Caco-2 (cell line): ENCODE measurements at regions not wholly inside any gene's neighbourhood (a gene's known extent, or its start where the extent isn't known, plus 50 kb on each side); places are given as distances from the start of the nearest gene placed in this dataset.

Experiments
- BruUV-seq: library from RNA; stranded (reverse); fragments of 400-500 nt; replicated peaks from 2 replicates; lab custom pipeline; 2021; lab: Mats Ljungman, UMichigan
- CTCF ChIA-PET: fragments of 300-600 bp; sonication (Branson Sonifier 250); formaldehyde crosslinking; loops from one replicate; lab custom pipeline; 2022; ENCODE audit warnings: antibody characterized with exemption; lab: Charles Lee
- POLR2A ChIA-PET: fragments of 300-600 bp; sonication (Branson Sonifier 250); formaldehyde crosslinking; loops from one replicate; lab custom pipeline; 2022; ENCODE audit warnings: antibody characterized with exemption; lab: Charles Lee
- DNase-seq, 2 experiments: peaks; one replicate each; pipeline versions ENCODE4 v3.0.0 to v3.0.0-alpha.2; 2020 to 2022
- H3K27me3 ChIP-seq: replicated peaks from 2 replicates; pipeline ENCODE4 v1.6.0; 2011; ENCODE audit warnings: low read length; ENCODE audit not compliant: control insufficient read depth, insufficient read depth
- H3K36me3 ChIP-seq: 2 replicates; pipeline ENCODE4 v1.5.1; 2011; ENCODE audit warnings: low read length; ENCODE audit not compliant: control insufficient read depth, insufficient read depth
- H3K4me1 ChIP-seq: fragments of 250-450 bp; sonication (Bioruptor Pico); 2 replicates; pipeline ENCODE4 v1.5.1; 2020; ENCODE audit warnings: mild to moderate bottlenecking
- H3K4me3 ChIP-seq: 2 replicates; pipeline ENCODE4 v1.5.1; 2011; ENCODE audit warnings: low read depth, mild to moderate bottlenecking, control low read depth, low read length
- H3K9me3 ChIP-seq: fragments of 250-450 bp; sonication (Bioruptor Pico); 2 replicates; pipeline ENCODE4 v1.5.1; 2020; ENCODE audit warnings: mild to moderate bottlenecking, moderate library complexity
- H3K27ac Mint-ChIP-seq: one replicate; pipeline ENCODE4 v1.8.0; 2022; ENCODE audit warnings: mixed read lengths; ENCODE audit not compliant: unreplicated experiment
- H3K27me3 Mint-ChIP-seq: one replicate; pipeline ENCODE4 v1.8.0; 2022; ENCODE audit warnings: mixed read lengths; ENCODE audit not compliant: insufficient read depth, unreplicated experiment
- H3K36me3 Mint-ChIP-seq: one replicate; pipeline ENCODE4 v1.8.0; 2022; ENCODE audit warnings: mild to moderate bottlenecking, mixed read lengths; ENCODE audit not compliant: insufficient read depth, unreplicated experiment
- H3K4me1 Mint-ChIP-seq: one replicate; pipeline ENCODE4 v1.8.0; 2022; ENCODE audit warnings: low read depth, mixed read lengths; ENCODE audit not compliant: unreplicated experiment
- H3K4me3 Mint-ChIP-seq: one replicate; pipeline ENCODE4 v1.8.0; 2022; ENCODE audit warnings: mild to moderate bottlenecking, moderate library complexity, mixed read lengths; ENCODE audit not compliant: unreplicated experiment
- H3K9me3 Mint-ChIP-seq: one replicate; pipeline ENCODE4 v1.8.0; 2022; ENCODE audit warnings: mixed read lengths; ENCODE audit not compliant: unreplicated experiment
- intact Hi-C: fragments of 100-400 bp; cut with micrococcal nuclease; formaldehyde crosslinking; loops from one replicate; pipeline ENCODE4 v1.10.0; 2022; ENCODE audit not compliant: unreplicated experiment
- TF ChIP-seq, protein P1 (sequence below), 2 experiments: fragments of 200-600 bp in 1 of 2; IDR thresholded peaks; 1 replicate in 1 of 2; 2 replicates in 1 of 2; pipeline versions ENCODE4 v1.5.1 to v1.8.0; 2011 to 2022; ENCODE audit warnings: antibody characterized with exemption in 1 of 2, control low read depth in 1 of 2, inconsistent platforms in 1 of 2, low read depth in 1 of 2, low read length in 1 of 2, mild to moderate bottlenecking in 1 of 2, moderate library complexity in 1 of 2; ENCODE audit not compliant: insufficient read depth in 1 of 2, severe bottlenecking in 1 of 2, unreplicated experiment in 1 of 2

DNA sequence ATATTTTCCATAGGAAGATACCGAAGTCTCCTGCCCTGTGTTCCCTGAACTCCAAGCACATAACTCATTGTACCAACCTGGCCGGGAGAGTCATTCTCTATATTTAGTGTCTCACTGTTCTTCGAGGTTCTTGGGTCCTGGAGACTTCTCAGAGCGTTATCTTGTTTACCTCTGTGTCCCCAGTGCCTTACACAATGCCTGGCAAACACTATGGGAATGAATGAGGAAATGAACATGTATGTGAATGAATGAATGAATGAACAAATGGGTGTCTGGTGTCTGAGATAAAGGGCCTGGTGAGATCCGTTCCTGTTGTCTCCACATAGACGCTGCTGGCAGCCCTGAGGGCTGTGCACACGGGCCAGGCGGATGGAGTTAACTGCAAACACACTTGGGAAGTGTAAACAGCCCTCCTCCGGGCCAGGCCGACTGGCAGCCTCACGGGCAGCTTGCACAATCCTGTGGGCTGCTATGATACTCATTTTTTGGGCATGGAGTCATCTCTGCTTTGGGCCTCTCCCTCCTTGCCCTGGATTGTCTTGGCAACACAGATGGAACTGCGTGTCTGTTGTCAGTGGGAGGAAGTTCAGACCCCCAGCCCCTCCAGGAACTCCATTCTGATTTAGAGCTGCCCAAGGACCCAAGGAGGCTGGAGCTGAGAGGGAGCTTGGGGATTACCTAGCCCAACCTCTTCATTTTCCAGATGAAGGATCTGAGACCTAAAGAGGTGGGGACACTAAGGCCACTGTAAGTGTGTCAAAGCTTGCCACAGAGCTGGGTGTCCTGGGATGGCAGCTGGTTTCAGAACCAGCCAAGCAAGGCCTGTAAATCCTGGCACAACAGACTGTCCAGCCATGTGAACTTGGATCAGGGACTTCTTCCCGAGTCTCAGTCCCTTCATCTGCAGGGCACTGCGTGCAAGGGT is 124.4 kb downstream of the INHBB start:
- H3K36me3 Mint-ChIP-seq, result peaks cover 6% of the 10 kb centered on the region
- H3K9me3 ChIP-seq, result no peaks in the 10 kb centered on the region
- H3K27me3 ChIP-seq, result no peaks in the 10 kb centered on the region
- H3K4me3 ChIP-seq, result no peak overlapping the region
- no TSS peak for BruUV-seq
- no peaks in the 10 kb centered on the region for H3K9me3 Mint-ChIP-seq
- H3K27ac Mint-ChIP-seq, result no peak overlapping the region
- H3K4me1 ChIP-seq, result peaks cover 30% of the 10 kb centered on the region
- H3K27me3 Mint-ChIP-seq, result no peaks in the 10 kb centered on the region
- intact Hi-C loops, result no loop called here
- no peaks in the 10 kb centered on the region for H3K36me3 ChIP-seq
- H3K4me3 Mint-ChIP-seq, result no peak overlapping the region
- H3K4me1 Mint-ChIP-seq, result peaks cover 22% of the 10 kb centered on the region
- TF ChIP-seq, protein P1, sequence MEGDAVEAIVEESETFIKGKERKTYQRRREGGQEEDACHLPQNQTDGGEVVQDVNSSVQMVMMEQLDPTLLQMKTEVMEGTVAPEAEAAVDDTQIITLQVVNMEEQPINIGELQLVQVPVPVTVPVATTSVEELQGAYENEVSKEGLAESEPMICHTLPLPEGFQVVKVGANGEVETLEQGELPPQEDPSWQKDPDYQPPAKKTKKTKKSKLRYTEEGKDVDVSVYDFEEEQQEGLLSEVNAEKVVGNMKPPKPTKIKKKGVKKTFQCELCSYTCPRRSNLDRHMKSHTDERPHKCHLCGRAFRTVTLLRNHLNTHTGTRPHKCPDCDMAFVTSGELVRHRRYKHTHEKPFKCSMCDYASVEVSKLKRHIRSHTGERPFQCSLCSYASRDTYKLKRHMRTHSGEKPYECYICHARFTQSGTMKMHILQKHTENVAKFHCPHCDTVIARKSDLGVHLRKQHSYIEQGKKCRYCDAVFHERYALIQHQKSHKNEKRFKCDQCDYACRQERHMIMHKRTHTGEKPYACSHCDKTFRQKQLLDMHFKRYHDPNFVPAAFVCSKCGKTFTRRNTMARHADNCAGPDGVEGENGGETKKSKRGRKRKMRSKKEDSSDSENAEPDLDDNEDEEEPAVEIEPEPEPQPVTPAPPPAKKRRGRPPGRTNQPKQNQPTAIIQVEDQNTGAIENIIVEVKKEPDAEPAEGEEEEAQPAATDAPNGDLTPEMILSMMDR (IDR thresholded peaks at IDR 0.05; ENCODE audit: insufficient read depth in 1 of 2, low read depth in 1 of 2, low read length in 1 of 2, severe bottlenecking in 1 of 2, unreplicated experiment in 1 of 2), result no peak
- POLR2A ChIA-PET, result no interaction called here
- CTCF ChIA-PET, result interaction anchor here (0.6 to 0.7 kb wide), 2 partner anchors 70 to 238 kb away, joined by 3 to 5 read pairs; no protein-coding TSS in a partner anchor
- DNase-seq, result peak; percentile 65 to 71

DNA sequence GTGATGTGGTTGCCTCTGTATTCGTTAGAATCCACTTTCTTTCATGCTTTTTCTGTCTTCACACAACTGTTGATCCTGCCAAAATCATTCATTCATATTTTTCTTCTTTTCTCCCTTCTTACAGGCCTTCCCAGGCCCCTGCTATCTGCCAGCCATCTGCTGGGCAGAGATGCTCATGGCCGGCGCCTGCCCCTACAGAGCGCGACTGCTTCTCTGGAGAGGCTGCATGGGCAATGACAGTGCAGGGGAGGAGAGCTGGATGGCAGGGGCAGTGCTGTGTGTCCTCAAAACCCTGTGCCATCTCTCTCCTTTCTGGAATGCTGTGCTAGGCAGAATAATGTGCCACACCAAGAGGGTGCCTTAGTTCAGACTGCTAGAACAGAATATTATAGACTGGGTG is 125.2 kb downstream of the INHBB start:
- Mint-ChIP-seq H3K4me1 (peaks cover 14% of the 10 kb centered on the region), H3K27me3 (no peaks in the 10 kb centered on the region), H3K36me3 (peaks cover under 1% of the 10 kb centered on the region), H3K27ac (no peak overlapping the region), H3K9me3 (no peaks in the 10 kb centered on the region), H3K4me3 (no peak overlapping the region)
- peaks cover 23% of the 10 kb centered on the region for H3K4me1 ChIP-seq
- POLR2A ChIA-PET, result no interaction called here
- H3K9me3 ChIP-seq, result no peaks in the 10 kb centered on the region
- H3K36me3 ChIP-seq, result no peaks in the 10 kb centered on the region
- intact Hi-C loops, result no loop called here
- no peak overlapping the region for H3K4me3 ChIP-seq
- TF ChIP-seq, protein P1 (IDR thresholded peaks at IDR 0.05; ENCODE audit: insufficient read depth in 1 of 2, low read depth in 1 of 2, low read length in 1 of 2, severe bottlenecking in 1 of 2, unreplicated experiment in 1 of 2), result no peak
- CTCF ChIA-PET, result no interaction called here
- no TSS peak for BruUV-seq
- H3K27me3 ChIP-seq, result no peaks in the 10 kb centered on the region
- DNase-seq, result no peak

DNA sequence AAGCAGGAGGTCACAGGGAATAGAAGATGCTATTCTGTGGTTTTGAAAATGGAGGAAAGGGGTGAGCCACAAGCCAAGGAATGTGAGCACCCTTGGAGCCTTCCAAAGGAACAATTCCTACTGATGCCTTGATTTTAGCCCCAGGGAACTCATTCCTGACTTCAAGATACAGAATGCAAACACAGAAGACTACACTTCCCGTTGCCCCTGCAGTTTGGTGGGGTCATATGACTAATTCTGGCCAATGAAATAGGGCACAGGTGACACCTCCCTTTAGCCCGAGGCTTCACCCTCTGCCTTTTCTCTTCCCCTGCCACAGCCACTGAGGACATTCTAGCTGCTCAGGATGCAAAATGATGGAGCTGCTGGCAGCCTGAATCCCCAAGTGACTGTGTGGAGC is 126.1 kb downstream of the INHBB start:
- Histone ChIP-seq H3K27me3 (no peaks in the 10 kb centered on the region), H3K4me1 (peaks cover 14% of the 10 kb centered on the region), H3K4me3 (no peak overlapping the region), H3K36me3 (no peaks in the 10 kb centered on the region), H3K9me3 (no peaks in the 10 kb centered on the region)
- POLR2A ChIA-PET, result no interaction called here
- peaks cover 7% of the 10 kb centered on the region for H3K4me1 Mint-ChIP-seq
- intact Hi-C loops, result no loop called here
- no peak for DNase-seq
- BruUV-seq, result no TSS peak
- CTCF ChIA-PET, result no interaction called here
- H3K27me3 Mint-ChIP-seq, result no peaks in the 10 kb centered on the region
- no peak overlapping the region for H3K4me3 Mint-ChIP-seq
- TF ChIP-seq, protein P1 (IDR thresholded peaks at IDR 0.05; ENCODE audit: insufficient read depth in 1 of 2, low read depth in 1 of 2, low read length in 1 of 2, severe bottlenecking in 1 of 2, unreplicated experiment in 1 of 2), result no peak
- H3K36me3 Mint-ChIP-seq, result no peaks in the 10 kb centered on the region
- H3K9me3 Mint-ChIP-seq, result no peaks in the 10 kb centered on the region
- no peak overlapping the region for H3K27ac Mint-ChIP-seq
